HG03521 (cell line): ENCODE measurements at regions not wholly inside any gene's neighbourhood (a gene's known extent, or its start where the extent isn't known, plus 50 kb on each side); places are given as distances from the start of the nearest gene placed in this dataset.

Experiments used
- ATAC-seq: cut with Tn5 transposase; IDR thresholded peaks from one replicate; pipeline ENCODE4 v1.9.1; 2021; ENCODE audit warnings: mild to moderate bottlenecking, moderate library complexity; ENCODE audit not compliant: unreplicated experiment

DNA sequence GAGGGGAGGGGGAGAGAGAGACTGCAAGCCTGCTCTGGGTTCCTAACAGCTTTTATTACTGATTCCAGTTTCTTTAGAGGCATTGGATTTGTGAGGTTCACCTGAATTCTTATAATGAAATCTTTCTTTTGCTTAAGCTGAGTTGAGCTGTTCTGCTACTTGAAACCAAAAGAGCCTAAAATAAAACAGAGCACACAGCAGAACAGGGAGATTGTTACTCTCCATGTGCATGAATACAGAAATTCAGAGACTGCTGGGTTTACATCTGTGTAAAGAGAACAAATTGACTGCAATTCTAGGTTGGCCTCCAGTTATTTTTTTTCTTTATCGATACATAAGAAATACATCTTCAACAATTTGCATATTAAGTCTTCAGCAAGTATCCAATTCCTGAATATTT lies 168.8 kb upstream of the NRIP1 start:
- no peak for ATAC-seq

DNA sequence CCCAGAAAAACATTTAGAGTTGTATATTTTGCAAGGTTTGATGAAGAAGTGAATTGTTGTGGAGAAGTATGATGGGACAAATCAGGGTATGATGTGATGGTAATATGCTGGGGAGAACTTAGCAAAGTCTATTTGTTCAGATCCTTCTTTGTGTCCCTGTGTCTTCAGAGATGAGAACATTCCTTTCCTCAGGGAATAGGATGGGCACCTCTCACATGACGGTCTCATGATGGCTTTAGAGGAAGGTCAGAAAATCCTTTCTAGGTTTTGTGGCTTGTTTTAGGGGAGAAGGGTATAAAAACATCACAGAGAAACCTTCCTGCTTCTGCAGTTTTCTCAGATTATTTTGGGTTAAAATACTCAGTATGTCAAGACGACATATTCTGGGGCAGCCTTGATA lies 171.3 kb upstream of the NRIP1 start:
- no peak for ATAC-seq

DNA sequence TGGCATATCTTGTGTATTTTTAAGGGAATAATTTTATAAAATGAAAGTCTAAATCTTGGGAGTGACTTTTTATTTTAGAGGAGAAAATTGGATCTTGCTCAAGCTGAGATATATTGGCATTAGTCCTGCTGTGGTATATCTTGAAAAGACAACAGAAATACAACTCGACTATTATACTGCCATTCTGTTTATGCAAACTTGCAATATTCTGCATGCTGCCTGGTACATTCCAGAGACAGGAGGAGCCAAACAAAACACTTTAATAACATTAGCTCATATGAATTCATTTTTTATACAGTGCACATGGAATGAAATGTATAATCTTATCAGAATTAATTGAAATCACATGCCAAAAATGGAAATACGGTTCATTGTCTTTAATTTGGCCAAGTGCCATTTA lies 176.0 kb upstream of the NRIP1 start:
- no peak for ATAC-seq

DNA sequence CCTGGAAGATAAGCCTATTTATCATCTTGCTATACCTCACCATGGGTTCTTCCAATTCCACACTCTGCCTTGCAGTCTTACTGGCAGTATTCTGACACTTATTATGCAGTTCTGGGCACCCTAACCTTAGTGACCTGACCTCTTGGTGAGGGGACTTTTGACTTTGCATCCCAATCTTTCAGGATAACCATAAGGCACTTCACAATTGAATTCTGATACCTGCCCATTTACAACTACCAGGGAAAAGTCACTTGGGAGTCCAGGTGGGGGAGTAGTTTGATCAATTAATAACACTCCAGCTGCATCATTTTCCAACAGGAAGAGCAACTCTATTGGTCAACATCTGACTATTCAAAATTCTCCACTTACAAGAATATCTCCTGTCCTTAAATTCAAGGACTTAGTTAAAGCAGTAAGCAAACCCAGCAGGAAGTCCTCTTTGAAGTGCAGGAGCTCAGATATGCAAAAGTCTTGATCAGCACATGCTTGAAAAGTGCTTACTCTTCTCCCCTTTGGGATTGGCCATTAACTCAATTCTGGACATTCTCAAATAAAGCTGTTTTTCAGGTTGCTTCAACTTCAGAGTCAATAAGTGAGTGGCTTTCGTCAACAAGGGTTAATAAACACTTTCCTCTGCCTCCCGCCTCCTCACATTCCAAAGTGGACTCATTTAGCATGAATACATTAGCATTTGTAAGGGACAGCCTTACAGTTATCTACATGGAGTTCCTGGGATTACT lies 177.4 kb upstream of the NRIP1 start:
- no peak for ATAC-seq

DNA sequence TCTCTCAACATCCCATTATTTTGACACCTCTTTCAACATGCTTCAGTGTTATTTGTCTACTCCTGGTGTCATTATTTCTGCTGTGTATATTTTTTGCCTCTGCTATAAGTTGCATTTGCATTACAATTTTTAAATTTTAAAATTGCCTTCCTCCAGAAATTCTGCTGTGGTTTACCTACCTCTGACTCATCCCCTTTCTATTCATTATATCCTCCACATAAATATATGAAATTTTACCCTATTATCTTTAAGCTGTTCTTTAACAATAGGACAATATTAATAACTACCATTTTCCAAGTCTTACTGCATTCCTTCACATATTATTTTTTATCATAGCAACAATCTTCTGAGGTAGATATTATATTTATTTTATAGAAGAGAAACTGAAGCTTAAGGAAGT lies 178.1 kb upstream of the NRIP1 start:
- no peak for ATAC-seq

DNA sequence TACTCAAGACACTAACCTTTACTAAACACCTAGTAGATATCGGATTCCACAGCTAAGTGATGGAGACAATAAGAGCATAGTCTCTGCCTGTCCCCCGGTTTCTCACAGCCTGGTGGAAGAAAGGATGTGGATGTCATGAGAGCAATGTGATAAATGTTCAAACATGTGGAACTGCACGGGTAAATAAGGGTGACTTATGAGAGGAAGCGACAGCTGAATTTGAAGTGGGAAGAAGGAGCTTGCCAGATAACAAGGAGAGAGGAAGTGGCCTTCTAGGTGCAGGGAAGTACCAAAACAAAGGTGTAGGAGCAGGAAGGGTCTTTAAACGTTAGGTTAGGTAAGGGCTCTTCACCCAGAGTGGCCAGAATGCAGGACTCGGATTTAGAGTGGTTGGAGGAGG lies 178.6 kb upstream of the NRIP1 start:
- ATAC-seq: no peak

DNA sequence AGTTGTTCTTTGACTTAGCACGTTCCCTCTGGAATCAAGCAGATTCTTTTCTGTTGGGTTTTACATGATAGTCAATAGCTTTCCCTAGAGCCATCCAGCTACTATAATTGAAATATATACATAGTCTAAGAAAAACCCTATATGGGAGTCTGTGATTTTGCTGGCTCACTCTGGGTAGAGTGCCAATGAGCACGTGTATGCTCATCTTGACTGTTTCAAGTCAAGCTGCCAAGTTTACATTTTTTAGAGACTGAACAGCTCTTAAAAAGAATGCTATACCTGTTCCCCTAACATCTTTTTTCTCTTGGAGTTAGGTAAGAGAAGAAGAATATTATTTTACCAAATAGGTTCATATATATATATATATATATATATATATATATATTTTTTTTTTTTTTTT lies 182.8 kb upstream of the NRIP1 start:
- no peak for ATAC-seq

DNA sequence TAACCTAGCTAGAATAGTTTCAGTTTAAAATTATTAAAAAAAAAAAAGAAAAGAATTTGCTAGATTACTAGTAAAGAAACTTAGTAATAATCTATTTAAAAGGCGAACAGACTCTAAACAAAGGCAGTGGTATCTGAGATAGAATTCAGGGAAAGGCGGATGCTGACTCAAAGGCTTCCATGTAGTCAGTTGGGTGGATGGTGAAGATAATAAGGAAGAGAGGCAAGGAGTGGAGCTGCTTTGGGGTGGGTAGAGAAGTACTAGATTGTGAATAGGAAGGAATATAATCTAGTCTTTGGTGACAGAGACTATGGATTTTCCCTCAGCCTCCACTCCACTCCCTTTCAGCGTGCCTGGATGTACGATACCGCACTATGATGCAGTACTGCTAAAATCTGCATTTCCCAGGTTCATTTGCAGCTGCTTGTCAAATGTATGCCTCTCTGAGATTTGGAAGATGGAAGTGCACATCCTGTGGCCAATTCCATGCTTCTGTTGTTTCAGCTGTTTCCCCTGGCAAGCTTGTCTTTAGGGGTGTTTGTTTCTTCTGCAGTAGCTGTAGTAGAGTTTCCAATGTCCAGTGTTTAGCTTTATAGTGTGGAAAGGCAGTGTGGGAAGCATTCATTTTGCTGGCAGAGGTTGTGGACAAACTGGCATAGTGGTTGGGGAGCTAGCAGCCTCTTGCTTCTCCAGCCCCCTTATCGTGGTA lies 184.6 kb upstream of the NRIP1 start:
- no peak for ATAC-seq

DNA sequence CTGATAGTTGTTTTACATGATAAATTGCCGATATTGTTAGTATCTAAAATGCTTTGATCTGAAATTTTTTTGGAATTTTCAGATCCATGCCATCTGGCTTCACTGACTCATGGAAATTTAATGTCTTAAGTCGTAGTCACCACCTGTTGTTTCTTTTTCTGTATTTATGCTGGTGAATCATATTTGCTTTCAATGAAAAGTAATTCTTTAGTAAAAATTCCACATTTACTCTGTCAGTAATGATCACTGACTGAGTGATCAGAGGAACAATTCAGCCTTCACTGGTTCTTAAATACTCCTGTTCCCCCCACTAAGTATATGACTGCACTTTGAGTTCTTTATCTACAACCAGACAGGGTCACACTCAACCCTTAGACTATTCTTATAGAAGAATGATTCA lies 185.6 kb upstream of the NRIP1 start:
- ATAC-seq: no peak

DNA sequence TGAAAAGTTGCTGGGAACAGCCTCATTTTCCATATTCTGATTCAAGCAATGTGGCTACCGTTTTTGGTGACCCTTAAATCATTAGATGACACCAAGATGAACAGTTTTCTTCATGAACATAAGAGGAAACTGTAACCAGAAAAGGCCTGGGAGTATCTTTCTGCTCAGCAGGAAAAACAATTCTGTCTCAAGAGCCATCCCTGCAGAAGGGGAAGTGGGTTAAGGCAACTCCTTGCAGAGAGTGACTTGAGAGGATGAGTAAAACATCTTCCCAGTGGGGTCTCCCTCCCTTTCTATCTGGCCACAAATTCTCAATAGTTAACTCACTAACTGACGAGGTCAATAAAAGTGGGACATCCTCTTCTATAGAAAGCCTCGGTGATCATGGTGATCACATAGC lies 187.6 kb upstream of the NRIP1 start:
- ATAC-seq: no peak

DNA sequence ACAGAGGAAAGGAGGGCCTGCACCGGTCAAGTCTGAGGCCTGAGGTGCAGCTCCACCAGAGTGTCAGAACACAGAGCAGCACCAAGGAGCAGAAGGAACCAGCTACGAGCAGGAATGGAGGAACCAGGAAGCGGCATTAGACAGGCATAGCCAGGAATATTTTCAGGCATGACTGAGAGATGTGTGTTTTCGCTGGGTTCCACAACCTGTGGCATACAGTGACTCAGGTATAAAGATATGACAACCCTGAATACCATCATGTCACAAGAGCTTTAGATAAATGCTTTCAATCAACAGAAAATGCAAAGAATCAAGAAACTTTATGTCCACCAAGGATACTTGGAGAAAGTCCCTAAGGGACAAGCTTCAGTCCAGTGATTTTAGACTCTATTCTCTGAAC lies 189.3 kb upstream of the NRIP1 start:
- ATAC-seq: no peak

DNA sequence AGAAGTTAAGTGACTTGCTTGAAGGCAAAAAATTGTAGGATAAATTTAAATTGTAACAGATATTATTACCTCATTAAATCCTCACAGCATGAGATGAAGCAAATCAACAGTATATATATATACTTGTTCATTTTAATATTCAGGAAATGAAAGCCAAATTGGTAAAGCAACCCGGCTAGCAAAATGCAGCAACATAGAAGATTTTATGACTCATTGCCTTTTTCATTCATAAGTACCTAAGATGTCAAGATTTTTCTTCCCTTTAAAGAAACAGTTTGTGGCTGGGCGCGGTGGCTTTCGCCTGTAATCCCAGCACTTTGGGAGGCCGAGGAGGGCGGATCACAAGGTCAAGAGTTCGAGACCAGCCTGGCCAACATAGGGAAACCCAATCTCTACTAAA lies 190.5 kb upstream of the NRIP1 start:
- no peak for ATAC-seq

DNA sequence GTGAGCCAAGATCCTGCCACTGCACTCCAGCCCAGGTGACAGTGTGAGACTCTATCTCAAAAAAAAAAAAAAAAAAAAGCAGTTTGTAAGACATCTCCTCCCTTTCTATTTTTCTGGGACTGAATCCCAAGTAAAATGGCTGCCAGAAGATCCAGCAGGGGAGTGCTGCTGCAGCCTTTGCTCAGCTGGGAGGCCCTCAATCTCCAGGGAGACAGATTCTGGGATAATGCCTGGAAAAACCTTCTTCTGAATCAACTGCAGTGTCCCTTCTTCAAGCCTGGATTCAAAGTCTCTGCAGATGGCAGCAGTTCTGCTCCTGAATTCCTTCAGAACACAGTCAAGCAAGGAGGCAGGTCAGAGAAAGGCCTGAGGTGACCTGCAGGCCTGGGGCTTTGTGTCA lies 191.0 kb upstream of the NRIP1 start:
- ATAC-seq: no peak

DNA sequence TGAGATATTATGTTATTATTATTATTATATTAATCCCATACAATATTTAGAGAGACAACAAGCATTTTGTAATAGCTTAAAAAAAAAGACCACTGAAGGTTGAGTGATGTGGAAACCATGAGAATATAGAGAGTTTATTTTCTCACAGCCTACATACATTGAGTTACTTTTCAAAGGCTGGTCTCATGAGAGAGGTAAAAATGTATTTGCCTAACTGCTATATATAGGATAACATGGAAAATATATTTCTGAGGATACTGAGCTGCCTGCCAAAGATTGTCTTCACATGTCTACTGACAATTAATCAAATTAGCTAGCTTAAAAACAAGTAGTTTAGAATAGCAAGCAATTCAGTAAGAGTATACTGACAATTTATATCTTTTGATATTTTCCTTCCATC lies 192.2 kb upstream of the NRIP1 start:
- ATAC-seq: no peak

DNA sequence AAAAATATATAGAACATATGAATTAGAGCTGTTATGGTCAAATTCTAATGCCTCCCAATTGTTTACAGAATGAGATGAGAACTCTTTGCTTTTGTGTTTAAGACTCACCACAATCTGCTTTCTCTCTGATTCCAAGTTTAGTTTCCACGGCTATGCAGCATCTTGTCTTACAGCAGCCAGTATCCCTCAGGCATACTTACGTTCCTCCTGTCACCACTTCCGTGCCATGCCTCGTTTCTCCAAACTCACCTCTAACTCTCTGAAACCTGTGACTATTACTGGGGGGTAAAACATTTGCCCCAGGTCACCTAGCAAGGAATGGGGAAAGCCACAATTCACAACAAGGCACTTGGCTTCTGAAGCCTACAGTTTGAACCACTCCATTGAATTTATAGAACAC lies 192.8 kb upstream of the NRIP1 start:
- no peak for ATAC-seq

DNA sequence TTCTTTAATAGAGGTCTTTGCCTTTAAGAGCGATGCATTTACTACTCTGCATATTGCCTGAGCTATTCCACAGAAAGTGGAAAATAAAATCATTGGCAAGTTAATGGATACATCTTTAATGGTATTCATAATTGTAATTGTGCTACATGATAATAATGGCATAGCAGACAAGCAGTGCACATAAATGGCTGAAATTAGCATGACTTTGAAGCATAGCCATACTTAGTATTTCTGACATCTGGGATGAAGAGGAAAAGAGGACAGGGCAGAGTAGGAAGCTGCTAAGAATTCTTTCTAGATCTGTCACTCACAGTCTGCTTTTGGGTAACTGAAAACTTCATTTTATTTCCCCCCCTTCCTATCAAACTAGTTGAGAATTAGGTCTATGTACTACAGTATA lies 195.0 kb upstream of the NRIP1 start:
- ATAC-seq: no peak

DNA sequence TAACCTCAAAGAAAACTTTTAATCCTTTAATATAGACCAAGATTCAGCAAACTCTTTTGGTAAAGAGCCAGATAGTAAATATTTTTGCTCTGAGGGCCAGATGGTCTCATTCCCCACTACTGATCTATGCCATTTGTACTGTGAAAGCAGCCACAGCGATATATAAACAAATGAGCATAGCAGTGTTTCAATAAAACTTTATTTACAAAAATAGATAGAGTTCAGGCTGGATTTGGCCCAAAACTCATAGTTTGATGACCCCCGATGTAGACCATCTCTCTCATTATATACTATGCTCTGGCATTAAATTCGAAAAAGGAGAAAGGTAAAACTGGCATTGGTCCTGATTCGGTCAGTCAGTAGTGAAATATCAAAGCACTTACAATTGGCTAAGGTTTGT lies 195.8 kb upstream of the NRIP1 start:
- ATAC-seq: no peak

DNA sequence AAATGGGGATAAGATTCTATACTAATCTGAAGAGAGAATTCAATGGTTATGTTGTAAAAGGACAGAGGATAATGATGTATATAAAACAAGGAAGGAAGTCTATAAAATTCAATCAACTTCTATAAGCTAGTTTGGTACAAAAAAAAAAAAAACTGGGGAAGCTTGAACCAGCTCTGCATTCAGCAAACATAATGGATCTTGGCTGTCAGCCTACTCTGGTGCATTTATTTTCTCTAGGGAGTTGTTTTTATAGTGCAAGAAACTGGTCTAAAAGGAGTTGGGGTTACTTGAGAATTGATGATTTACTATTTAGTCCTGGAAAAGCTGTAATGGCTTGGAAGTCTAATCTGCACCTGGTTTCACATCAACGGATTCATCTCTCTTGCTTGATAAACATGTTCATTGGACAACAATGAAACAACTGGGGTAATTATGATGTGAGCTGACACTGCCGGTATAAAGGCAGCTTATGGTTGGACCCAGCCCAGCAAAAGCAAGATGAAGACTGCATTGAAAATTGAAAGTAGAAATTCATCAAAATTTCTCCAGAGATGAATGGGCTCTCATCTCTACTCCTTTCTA lies 199.4 kb upstream of the NRIP1 start:
- ATAC-seq: no peak

DNA sequence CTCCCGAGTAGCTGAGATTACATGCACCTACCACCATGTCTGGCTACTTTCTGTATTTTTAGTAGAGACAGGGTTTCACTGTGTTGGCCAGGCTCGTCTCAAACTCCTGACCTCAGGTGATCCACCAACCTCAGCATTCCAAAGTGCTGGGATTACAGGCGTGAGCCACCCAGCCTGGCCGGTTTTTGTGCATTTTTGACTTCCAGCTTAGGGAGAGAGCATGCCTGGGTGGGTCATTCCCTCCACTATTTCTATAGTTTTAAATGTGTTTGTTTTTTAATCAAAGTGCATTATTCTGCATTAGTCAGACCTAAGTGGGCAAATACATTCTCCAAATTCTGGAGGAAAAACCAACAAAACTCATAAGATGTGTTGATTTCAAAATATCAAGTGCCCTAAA lies 207.4 kb upstream of the NRIP1 start:
- ATAC-seq: no peak

DNA sequence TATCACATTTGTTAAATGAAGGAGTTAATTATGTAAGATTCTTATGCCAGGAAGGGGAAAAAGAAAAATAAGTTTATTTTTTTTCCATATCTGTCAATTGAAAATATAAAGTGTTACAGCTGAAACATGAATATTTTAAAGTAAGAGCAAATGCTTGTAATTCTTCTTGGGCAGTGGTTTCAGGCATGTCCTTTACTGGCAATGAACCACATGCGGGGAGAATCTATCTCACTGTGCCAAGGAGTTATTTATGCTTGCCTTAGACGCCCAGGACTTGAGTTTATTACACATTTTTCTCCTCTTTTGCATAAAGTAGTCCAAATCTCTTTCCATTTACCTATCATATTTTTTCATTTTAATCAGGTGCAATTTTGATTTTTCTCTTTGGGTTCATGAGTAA lies 207.8 kb upstream of the NRIP1 start:
- ATAC-seq: no peak

DNA sequence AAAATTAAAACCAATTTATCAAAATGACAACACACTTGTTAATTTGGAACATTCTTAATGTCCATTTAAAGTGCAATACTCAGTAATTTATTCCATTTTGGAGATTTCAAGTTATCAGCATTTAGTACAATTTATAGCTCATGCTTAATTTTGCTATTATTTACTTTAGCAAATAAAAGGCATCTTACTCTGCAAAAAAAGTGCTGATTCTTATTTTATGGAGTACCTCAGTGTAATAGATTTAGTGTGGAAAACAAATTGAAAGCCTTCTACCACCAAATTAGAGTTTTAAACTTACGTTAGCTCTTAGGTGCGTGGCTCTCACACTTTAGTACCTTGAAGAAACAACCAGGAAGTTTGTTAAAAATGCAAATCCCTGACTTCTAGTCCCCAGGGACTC lies 208.4 kb upstream of the NRIP1 start:
- no peak for ATAC-seq

DNA sequence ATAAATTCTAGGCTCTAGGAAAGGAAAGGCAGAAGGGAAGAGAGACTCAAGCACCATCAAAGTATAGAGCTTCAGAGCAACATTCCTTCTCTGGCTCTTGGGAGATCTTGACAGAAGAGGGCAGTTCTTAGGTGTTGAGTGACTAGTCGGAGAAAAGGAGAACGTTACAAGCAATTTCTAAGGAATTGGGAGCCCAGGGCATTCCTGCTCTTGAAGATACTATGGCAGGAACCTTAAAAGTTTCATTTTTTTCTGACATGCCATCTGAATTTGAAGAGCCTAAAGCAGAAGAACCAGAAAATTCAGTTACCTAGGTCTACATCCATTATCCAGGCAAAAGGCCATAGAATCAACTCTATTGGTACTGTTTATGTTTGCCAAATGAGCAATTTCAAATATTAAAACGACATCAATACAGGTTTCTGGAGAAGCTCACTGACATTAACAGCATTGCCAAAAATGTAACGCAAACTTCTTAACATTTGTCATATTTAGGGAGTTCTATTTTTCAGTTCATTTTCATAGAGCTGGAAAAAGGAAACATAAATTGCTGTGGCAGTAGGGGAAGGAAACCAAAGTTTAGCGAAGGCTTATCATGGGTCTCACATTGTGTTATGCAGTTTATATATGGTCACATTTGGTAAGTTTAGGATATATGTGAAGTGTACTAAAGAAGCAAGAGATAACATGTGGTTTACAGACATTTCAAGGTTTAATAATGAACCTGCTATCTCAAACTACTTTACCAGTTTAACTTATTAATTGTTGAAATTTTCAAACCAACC lies 210.1 kb upstream of the NRIP1 start:
- ATAC-seq: no peak
